CD14-positive monocyte (primary cell): ENCODE measurements at regions not wholly inside any gene's neighbourhood (a gene's known extent, or its start where the extent isn't known, plus 50 kb on each side); places are given as distances from the start of the nearest gene placed in this dataset.
"Not testable (repeated sequence)": the region's sequence is repeated elsewhere in the genome, so short reads cannot be mapped to it uniquely, and the experiment has no call there.

Source experiments
- DNase-seq, 3 donors: peaks; one replicate each; pipeline ENCODE4 v3.0.0-alpha.2; 2011 to 2022
- H2AFZ ChIP-seq: 2 replicates; pipeline ENCODE4 v1.6.0; 2012; ENCODE audit warnings: mild to moderate bottlenecking, low read depth, low read length, inconsistent platforms; ENCODE audit not compliant: insufficient read depth, poor library complexity, severe bottlenecking
- H3K27ac ChIP-seq, 2 donors: 1 replicate in 1 of 2; 2 replicates in 1 of 2; pipeline ENCODE4 v1.5.1; 2012 to 2013; ENCODE audit warnings: low read length in 2 of 2, control low read depth in 1 of 2, inconsistent platforms in 1 of 2, low read depth in 1 of 2, mild to moderate bottlenecking in 1 of 2
- H3K27me3 ChIP-seq, 2 donors: one replicate each; pipeline versions ENCODE4 v1.6.0 to v1.6.1; 2011 to 2013; ENCODE audit warnings: low read length in 2 of 2; ENCODE audit not compliant: control insufficient read depth in 2 of 2, insufficient read depth in 2 of 2
- H3K36me3 ChIP-seq, 2 donors: replicated peaks in 1 of 2; 1 replicate in 1 of 2; 2 replicates in 1 of 2; pipeline versions ENCODE4 v1.5.1 to v1.6.1; 2012 to 2013; ENCODE audit warnings: low read length in 2 of 2, control low read depth in 1 of 2, inconsistent platforms in 1 of 2, mild to moderate bottlenecking in 1 of 2; ENCODE audit not compliant: insufficient read depth in 2 of 2, control insufficient read depth in 1 of 2
- H3K4me1 ChIP-seq, 2 donors: 1 replicate in 1 of 2; 2 replicates in 1 of 2; pipeline versions ENCODE4 v1.5.1 to v1.6.1; 2012 to 2013; ENCODE audit warnings: low read length in 2 of 2, control low read depth in 1 of 2, inconsistent platforms in 1 of 2, mild to moderate bottlenecking in 1 of 2, moderate library complexity in 1 of 2; ENCODE audit not compliant: insufficient read depth in 2 of 2, control insufficient read depth in 1 of 2
- H3K4me2 ChIP-seq: replicated peaks from 2 replicates; pipeline ENCODE3; 2012; ENCODE audit warnings: low read length, moderate library complexity, mild to moderate bottlenecking; ENCODE audit not compliant: poor library complexity, severe bottlenecking; ENCODE audit errors: extremely low read depth
- H3K4me3 ChIP-seq, 3 experiments: fragments of 200-600 bp in 1 of 3; sonication (generic) in 1 of 3; replicated peaks in 1 of 3; 1 replicate in 2 of 3; 2 replicates in 1 of 3; pipeline ENCODE4 v1.5.1; 2011 to 2013; ENCODE audit warnings: low read length in 3 of 3, mild to moderate bottlenecking in 3 of 3, control low read depth in 2 of 3, low read depth in 2 of 3, inconsistent platforms in 1 of 3, moderate library complexity in 1 of 3
- H3K79me2 ChIP-seq: 2 replicates; pipeline ENCODE4 v1.6.0; 2012; ENCODE audit warnings: mild to moderate bottlenecking, control low read depth, inconsistent platforms, low read length, moderate library complexity; ENCODE audit not compliant: insufficient read depth
- H3K9ac ChIP-seq: 2 replicates; pipeline ENCODE4 v1.6.0; 2017; ENCODE audit warnings: low read length, mild to moderate bottlenecking; ENCODE audit not compliant: insufficient read depth, poor library complexity, severe bottlenecking
- H3K9me3 ChIP-seq, 2 donors: replicated peaks in 1 of 2; 1 replicate in 1 of 2; 2 replicates in 1 of 2; pipeline versions ENCODE4 v1.5.1 to v1.6.1; 2012 to 2013; ENCODE audit warnings: low read length in 2 of 2, control low read depth in 1 of 2; ENCODE audit not compliant: control insufficient read depth in 1 of 2, insufficient read depth in 1 of 2
- H4K20me1 ChIP-seq: 2 replicates; pipeline ENCODE4 v1.6.0; 2012; ENCODE audit warnings: mild to moderate bottlenecking, low read length, control low read depth, moderate library complexity; ENCODE audit not compliant: insufficient read depth
- H3K27ac Mint-ChIP-seq, 7 donors: one replicate each; pipeline ENCODE4 v1.8.0; 2020; ENCODE audit warnings: mild to moderate bottlenecking in 7 of 7, mixed read lengths in 7 of 7, moderate library complexity in 6 of 7, inconsistent platforms in 2 of 7
- H3K27me3 Mint-ChIP-seq, 3 donors: one replicate each; pipeline ENCODE4 v1.8.0; 2021 to 2022; ENCODE audit warnings: low read depth in 3 of 3, mild to moderate bottlenecking in 3 of 3, mixed read lengths in 3 of 3, moderate library complexity in 3 of 3, inconsistent platforms in 1 of 3
- H3K36me3 Mint-ChIP-seq, 2 donors: one replicate each; pipeline ENCODE4 v1.8.0; 2020; ENCODE audit warnings: mixed read lengths in 2 of 2, inconsistent platforms in 1 of 2, mild to moderate bottlenecking in 1 of 2
- H3K4me1 Mint-ChIP-seq: one replicate; pipeline ENCODE4 v1.8.0; 2020; ENCODE audit warnings: mild to moderate bottlenecking, mixed read lengths
- H3K4me3 Mint-ChIP-seq, 2 donors: one replicate each; pipeline ENCODE4 v1.8.0; 2020; ENCODE audit warnings: mild to moderate bottlenecking in 2 of 2, mixed read lengths in 2 of 2, moderate library complexity in 1 of 2
- H3K9me3 Mint-ChIP-seq, 7 donors: one replicate each; pipeline ENCODE4 v1.8.0; 2020 to 2022; ENCODE audit warnings: mixed read lengths in 7 of 7, mild to moderate bottlenecking in 6 of 7, moderate library complexity in 6 of 7, inconsistent platforms in 2 of 7
- WGBS: methylation state at CpG from one replicate; pipeline ENCODE4 v1.1.5; 2013; ENCODE audit warnings: missing lambda C conversion rate; ENCODE audit not compliant: insufficient coverage; 5-methylcytosine and 5-hydroxymethylcytosine counted together
- intact Hi-C, 2 donors: fragments of 100-400 bp; cut with micrococcal nuclease; formaldehyde crosslinking; loops; one replicate each; pipeline versions ENCODE4 v1.15.0 to v1.15.1; 2023
- TF ChIP-seq, protein P1 (sequence below): fragments of 200-600 bp; IDR thresholded peaks from one replicate; pipeline ENCODE4 v1.8.0; 2022; ENCODE audit warnings: antibody characterized with exemption, mild to moderate bottlenecking

DNA sequence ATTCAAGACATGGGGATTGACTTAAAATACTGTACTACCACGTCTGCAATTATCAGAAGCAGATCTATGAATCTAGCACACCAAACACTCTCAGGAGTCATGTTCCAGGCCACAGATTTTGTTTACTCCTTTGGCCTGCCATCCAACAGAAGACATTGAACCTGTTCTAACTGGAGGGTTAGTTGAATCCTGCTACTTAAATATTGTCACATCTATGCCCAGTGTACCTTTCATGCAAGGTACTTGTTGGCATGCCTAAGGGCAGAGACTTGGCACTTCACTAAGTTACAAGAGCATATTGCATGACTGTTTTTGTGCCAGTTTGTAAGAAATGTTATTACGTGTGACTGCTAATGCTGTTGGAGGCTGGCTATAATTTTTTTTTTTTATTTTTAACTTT is 126.9 kb upstream of the BCOR start:
- intact Hi-C loops, result no loop called here
- Mint-ChIP-seq H3K27ac (no peak overlapping the region), H3K36me3 (no peaks in the 10 kb centered on the region), H3K4me3 (no peak overlapping the region), H3K4me1 (no peaks in the 10 kb centered on the region), H3K9me3 (peaks cover 5 to 19% (median 14%) of the 10 kb centered on the region in 7 donors), H3K27me3 (peaks cover 0 to 6% (median 0%) of the 10 kb centered on the region in 3 donors)
- Histone ChIP-seq H3K4me3 (no peak overlapping the region), H3K27me3 (no peaks in the 10 kb centered on the region), H3K9me3 (no peaks in the 10 kb centered on the region), H4K20me1 (no peaks in the 10 kb centered on the region), H3K9ac (no peak overlapping the region), H3K4me2 (no peak overlapping the region), H3K79me2 (no peaks in the 10 kb centered on the region), H3K27ac (no peak overlapping the region), H3K36me3 (no peaks in the 10 kb centered on the region), H3K4me1 (no peaks in the 10 kb centered on the region), H2AFZ (no peak overlapping the region)
- DNase-seq, result no peak
- no CpG with 5 or more reads among the region's 2 CpGs for WGBS
- TF ChIP-seq, protein P1, sequence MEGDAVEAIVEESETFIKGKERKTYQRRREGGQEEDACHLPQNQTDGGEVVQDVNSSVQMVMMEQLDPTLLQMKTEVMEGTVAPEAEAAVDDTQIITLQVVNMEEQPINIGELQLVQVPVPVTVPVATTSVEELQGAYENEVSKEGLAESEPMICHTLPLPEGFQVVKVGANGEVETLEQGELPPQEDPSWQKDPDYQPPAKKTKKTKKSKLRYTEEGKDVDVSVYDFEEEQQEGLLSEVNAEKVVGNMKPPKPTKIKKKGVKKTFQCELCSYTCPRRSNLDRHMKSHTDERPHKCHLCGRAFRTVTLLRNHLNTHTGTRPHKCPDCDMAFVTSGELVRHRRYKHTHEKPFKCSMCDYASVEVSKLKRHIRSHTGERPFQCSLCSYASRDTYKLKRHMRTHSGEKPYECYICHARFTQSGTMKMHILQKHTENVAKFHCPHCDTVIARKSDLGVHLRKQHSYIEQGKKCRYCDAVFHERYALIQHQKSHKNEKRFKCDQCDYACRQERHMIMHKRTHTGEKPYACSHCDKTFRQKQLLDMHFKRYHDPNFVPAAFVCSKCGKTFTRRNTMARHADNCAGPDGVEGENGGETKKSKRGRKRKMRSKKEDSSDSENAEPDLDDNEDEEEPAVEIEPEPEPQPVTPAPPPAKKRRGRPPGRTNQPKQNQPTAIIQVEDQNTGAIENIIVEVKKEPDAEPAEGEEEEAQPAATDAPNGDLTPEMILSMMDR, result no peak

DNA sequence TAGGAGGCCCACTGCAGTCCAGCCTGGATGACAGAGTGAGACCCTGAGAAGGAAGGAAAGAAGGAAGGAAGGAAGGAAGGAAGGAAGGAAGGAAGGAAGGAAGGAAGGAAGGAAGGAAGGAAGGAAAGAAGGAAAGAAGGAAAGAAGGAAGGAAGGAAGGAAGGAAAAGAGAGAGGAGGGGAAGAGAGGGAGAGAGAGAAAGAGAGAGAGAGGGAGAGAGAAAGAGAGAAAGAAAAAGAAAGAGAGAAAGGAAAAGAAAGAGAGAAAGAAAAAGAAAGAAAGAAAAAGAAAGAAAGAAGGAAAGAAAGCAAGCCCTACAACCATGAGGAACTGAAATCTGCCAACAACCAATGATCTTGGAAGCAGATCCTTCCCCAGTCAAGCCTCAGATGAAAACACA is 124.9 kb upstream of the BCOR start:
- H3K27ac ChIP-seq, H3K27me3 Mint-ChIP-seq, H4K20me1 ChIP-seq, H3K9ac ChIP-seq, intact Hi-C loops, H3K9me3 ChIP-seq, H3K79me2 ChIP-seq, H3K27ac Mint-ChIP-seq, H3K36me3 Mint-ChIP-seq, H3K4me3 Mint-ChIP-seq, H3K4me3 ChIP-seq, H3K36me3 ChIP-seq, H3K4me2 ChIP-seq, H2AFZ ChIP-seq, H3K4me1 Mint-ChIP-seq, DNase-seq, H3K27me3 ChIP-seq, H3K4me1 ChIP-seq: not testable (repeated sequence)
- H3K9me3 Mint-ChIP-seq, result peaks cover 5 to 18% (median 14%) of the 10 kb centered on the region in 7 donors
